Epithelial cell of proximal tubule (primary cell): ENCODE measurements at regions not wholly inside any gene's neighbourhood (a gene's known extent, or its start where the extent isn't known, plus 50 kb on each side); places are given as distances from the start of the nearest gene placed in this dataset.
"Not testable (repeated sequence)": the region's sequence is repeated elsewhere in the genome, so short reads cannot be mapped to it uniquely, and the experiment has no call there.

Experiments used
- DNase-seq: peaks from one replicate; pipeline ENCODE4 v3.0.0-alpha.2; 2011; ENCODE audit warnings: low read depth
- H3K4me3 ChIP-seq: 2 replicates; pipeline ENCODE4 v1.5.1; 2011; ENCODE audit warnings: low read depth, mild to moderate bottlenecking, low read length
- CTCF ChIP-seq: conservative IDR thresholded peaks from 2 replicates; pipeline ENCODE4 v1.5.1; 2012; ENCODE audit warnings: low read depth, mild to moderate bottlenecking, low read length

GRCh38 chr15:29994284-29994683 is 88.5 kb upstream of the GOLGA8J start:
- no peak for TF ChIP-seq CTCF
- DNase-seq = no peak
- H3K4me3 ChIP-seq = no peak overlapping the region

GRCh38 chr15:29990954-29991353 is 91.8 kb upstream of the GOLGA8J start:
- no peak for TF ChIP-seq CTCF
- no peak for DNase-seq
- H3K4me3 ChIP-seq = no peak overlapping the region

GRCh38 chr15:29990035-29990434 is 92.7 kb upstream of the GOLGA8J start:
- TF ChIP-seq CTCF = no peak

GRCh38 chr15:29988701-29989100 is 94.1 kb upstream of the GOLGA8J start:
- no peak overlapping the region for H3K4me3 ChIP-seq
- no peak for TF ChIP-seq CTCF
- DNase-seq = no peak

More at GRCh38 chr15:29990035-29990434, 92.7 kb upstream of the GOLGA8J start:
- no peak overlapping the region for H3K4me3 ChIP-seq
- no peak for DNase-seq

GRCh38 chr15:29986946-29987345 is 95.8 kb upstream of the GOLGA8J start:
- H3K4me3 ChIP-seq = no peak overlapping the region
- no peak for DNase-seq
- no peak for TF ChIP-seq CTCF

GRCh38 chr15:29978411-29979382 is 104.1 kb upstream of the GOLGA8J start:
- no peak for TF ChIP-seq CTCF
- DNase-seq = peak; percentile 40
- H3K4me3 ChIP-seq = no peak overlapping the region

GRCh38 chr15:29974056-29974455 is 108.7 kb upstream of the GOLGA8J start:
- DNase-seq, H3K4me3 ChIP-seq: not testable (repeated sequence)
